HL-60/S4 treated with phorbol 12-myristate 13-acetate at 8.2 ng/mL for 4 days and 3 days (cell line): ENCODE measurements at regions not wholly inside any gene's neighbourhood (a gene's known extent, or its start where the extent isn't known, plus 50 kb on each side); places are given as distances from the start of the nearest gene placed in this dataset.

Experiments used
- in situ Hi-C: fragments of 300-500 bp; cut with MboI; formaldehyde crosslinking; loops from 2 replicates; pipeline ENCODE4 v1.15.0; 2022; ENCODE audit warnings: low sequenced_read_pairs

- in situ Hi-C loops, result no loop called here
Observed at GRCh38 chr1:87903242-87903641, 574.6 kb downstream of the LMO4 start.

DNA sequence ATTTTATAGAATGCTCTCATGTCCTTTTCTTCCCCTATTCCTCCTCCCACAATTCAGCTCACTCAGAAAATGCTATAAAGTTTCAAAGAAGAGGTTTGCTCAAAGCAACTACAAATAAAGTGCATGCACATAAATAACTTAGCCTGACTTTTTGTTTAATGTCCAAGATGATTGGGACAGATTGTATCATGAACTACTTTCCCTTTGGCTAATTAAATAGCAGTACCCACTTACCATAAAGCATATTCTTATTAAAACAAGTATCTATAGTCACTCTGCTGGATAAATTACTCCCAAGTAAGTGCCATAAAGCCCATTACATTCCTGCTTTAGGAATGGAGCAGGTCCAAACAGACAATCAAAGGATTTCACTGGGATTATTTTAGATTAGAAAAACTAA, 576.0 kb downstream of the LMO4 start:
- in situ Hi-C loops, result no loop called here

DNA sequence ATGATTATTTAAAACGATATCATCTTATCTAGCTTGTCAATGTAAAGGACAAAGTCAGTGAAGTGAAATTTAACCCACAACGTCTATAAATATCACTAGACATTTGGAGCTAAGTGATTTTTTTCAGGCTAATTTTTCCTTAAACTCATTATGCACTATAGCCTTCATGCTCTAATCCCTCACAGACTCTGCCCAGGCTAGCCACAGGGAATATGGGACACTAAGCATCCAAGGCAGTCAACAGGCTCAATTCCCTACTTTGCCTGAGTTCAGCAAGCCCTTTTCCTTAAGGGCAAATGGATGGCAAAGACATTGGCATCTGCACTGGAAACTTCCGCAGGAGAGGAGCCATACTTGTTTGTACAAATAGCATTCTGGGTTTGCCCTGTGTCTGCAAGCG, 577.0 kb downstream of the LMO4 start:
- in situ Hi-C loops, result no loop called here

DNA sequence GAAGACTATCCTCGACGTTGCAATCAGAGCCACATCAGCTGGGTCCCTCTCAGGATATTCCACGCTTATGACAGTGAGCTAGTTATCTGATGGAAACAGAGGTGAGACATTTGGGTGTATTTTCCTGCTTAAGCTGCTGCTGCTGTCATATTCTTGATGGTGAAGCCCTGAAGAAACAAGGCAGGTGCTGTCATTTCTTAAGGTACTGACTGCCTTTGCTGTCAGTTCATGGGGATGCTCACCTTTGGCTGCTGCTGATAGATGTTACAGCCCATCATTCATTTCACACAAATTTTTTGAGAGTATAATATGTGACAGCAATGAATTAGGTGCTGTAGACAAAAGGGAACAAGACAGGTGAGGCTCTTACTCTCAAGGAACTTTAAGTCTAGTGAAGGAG, 577.4 kb downstream of the LMO4 start:
- in situ Hi-C loops, result no loop called here

GRCh38 chr1:87913361-87913760, 584.7 kb downstream of the LMO4 start:
- in situ Hi-C loops, result no loop called here

DNA sequence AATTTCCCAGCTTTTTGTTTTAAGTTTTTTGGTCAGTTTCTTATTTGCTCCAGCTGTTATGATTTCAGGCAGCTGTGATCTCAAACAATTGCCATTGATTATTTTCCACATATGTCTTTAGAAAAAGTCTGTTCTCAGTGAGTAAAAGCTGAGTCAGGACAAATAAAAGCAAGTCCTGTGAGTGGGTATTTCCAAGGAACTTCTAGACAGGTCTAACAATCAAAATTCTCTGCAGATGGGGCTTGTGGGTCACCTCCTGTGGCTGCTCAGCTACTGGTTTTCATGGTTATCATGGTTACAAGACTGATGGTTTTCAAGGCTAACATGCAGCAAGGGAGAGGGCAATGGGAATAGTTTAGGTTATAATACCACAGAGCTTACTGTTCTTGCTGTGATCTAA, 585.7 kb downstream of the LMO4 start:
- in situ Hi-C loops, result no loop called here

DNA sequence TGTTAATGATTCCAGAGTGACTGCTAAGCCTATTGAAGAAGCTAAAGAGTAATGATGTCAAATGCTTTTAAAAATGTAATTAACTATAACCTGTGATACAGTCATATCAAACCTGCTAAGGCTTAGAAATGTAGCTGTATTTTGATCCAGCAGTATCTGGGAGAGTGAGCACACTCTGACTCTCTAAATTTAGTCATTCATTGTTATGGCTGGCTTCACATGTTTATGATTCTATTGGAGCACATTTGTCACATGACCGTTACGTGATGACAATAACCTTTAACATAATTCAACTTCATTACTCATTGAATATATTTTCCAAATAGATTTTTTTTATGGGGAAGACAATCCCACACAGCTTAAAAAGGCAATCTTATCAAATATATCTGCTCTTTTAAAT, 587.1 kb downstream of the LMO4 start:
- in situ Hi-C loops, result no loop called here

DNA sequence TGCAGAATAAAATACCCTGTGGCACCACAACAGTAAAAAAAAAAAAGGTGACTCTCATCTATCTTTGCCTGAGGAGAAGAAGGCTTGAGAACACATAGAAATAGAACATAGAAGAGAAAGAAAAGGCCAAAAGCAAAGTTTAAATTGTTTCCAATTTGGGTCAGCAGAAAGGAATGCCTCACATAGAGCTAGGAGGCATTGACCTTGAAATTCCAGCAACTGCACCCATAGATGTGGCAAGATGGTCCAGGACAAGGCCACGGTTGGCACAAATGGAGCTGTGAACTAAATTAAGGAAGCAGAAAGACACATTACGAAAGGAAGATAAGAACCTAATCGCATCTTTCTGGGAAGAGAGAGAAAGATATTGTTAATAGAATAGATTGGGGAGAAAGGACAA, 588.3 kb downstream of the LMO4 start:
- in situ Hi-C loops, result no loop called here

- in situ Hi-C loops, result no loop called here
Observed at GRCh38 chr1:87918398-87918797, 589.7 kb downstream of the LMO4 start.

DNA sequence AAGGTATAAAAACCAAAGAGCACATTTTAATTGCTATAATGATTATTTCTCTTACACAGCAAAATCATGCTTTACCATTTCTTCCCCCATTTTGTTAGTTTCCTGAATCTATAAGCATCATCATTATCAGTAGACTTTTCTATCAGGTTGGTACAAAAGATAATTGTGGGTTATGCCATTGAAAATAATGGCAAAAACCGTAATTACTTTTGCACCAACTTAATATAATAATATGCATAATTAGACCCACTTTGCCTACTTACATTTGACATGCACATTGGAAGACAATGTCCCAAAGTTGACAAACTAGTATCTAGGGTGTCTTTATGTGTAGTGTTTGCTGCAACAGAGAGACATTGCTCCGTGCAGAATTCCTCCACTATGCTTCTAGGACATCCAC, 594.2 kb downstream of the LMO4 start:
- in situ Hi-C loops, result no loop called here

GRCh38 chr1:87926131-87926830, 597.6 kb downstream of the LMO4 start:
- in situ Hi-C loops, result no loop called here

- in situ Hi-C loops, result no loop called here
Observed at GRCh38 chr1:87926921-87927320, 598.2 kb downstream of the LMO4 start.

DNA sequence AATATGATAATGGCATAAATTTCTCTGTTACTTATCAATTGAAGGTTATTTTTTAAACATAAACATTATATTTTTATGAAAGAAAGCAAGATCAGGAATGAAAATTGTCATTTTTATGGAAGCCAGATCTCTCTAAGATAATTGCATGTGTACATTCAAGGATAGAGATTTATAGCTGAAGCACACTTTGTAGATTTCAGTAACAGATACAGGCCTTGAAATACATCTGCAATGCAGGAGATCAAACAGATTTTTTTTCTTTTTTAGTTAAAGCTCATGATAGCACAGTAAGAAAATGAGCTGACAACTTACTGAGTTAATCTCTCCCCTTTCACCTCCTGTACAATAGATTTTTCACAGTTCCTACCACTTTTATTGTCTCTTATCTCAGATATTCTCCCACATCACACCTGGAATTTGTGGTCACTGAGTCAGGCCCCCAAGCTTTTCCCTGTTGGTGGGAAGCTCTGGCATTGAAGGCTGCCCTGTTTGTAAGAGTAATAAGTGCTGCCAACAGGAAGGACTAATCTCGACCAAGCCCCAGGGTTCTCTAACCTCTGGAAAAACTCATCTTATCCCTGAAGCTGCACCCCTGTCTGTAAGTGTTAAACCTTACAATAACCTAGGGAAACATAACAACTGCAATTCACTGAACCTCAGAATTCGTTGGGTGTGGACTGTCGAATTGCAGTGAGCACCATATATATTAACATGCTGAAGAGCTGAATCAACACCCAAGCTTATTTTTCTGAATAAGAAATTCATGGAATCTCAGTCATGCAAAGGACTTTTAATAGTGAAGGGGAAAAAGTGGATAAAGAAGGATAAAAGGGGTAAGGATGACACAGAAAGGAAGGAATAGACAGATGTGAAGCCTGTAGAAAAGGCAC, 599.0 kb downstream of the LMO4 start:
- in situ Hi-C loops, result no loop called here

DNA sequence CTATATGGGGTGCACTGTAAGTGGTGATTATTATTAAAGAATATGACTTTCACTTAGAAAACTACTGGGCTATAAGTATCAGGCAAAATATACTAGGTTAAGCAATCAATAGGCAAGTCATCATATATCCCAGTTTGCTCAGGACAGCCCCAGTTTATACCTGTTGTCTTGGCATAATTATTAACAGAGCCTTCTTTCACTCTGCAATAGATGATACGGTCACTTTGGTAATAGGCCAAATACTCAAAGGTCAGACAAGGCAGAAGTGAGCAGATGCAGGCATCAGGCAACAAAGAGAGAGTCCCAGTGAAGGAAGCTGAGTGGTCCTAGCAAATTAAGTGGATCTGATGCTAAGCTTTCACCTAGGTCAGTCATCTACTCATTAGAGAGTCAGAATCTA, 599.9 kb downstream of the LMO4 start:
- in situ Hi-C loops, result no loop called here

DNA sequence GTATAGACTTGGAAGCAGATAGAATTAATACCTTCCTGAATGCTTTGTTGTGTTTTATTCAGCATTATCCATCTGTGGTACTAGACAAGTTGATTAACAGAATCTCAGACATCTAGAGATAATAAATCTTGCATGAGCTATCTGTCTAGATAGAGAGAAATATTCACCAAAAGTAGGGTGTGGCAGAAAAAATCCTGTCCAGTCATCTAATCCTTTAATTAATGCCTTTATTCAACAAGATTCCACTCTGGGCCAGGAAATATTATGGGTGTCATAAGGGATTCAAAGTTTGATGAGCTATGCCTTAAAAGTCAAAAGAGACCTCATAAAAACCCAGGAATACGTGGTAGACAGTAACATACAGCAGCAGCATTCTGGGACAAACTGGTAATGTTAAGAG, 601.2 kb downstream of the LMO4 start:
- in situ Hi-C loops, result no loop called here

DNA sequence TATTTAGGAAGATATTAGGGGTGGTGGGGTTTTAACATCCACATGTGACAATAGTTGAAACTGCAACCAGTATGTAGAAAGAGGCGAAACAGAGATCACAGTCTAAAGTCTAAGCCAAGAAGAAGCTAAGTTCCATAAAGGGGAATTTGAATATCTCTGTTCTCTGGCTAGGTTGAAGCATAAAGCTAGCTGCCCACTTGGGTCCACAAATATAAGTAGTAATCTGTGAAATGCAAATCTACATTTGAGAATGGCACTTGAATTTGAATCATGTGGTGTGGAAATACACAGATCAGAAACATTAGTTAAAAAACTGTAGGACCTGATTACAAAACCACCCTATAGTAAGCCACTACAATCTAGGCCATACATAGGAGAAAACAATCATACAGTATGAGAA, 602.1 kb downstream of the LMO4 start:
- in situ Hi-C loops, result no loop called here

GRCh38 chr1:87933171-87933570, 604.5 kb downstream of the LMO4 start:
- in situ Hi-C loops, result no loop called here

GRCh38 chr1:87935130-87935529, 606.5 kb downstream of the LMO4 start:
- in situ Hi-C loops, result no loop called here

- in situ Hi-C loops, result no loop called here
Observed at GRCh38 chr1:87937831-87938395, 609.2 kb downstream of the LMO4 start.

GRCh38 chr1:87938631-87939030, 610.0 kb downstream of the LMO4 start:
- in situ Hi-C loops, result no loop called here

GRCh38 chr1:87939444-87939843, 610.8 kb downstream of the LMO4 start:
- in situ Hi-C loops, result no loop called here

DNA sequence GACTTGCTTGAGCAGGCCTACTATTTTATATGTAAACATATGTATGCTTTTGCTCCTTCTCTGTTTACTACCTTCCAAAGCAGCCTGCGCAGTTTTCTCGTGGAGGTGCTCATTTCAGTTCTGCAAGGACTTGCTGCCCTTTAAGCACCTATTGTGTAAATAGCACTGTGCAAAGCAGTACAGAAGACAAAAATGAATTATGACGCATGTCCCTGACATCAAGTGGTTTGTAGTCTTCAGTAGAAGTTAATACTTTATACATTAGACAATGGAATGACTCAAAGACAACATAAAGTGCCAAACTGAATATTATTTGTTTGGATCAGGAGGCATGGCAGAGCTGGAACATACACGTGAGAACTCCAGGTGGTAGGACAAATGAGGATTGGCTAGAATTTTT, 611.7 kb downstream of the LMO4 start:
- in situ Hi-C loops, result no loop called here
